Activated naive CD8-positive, alpha-beta T cell treated with anti-CD3 and anti-CD28 coated beads for 36 hours (primary cell): ENCODE measurements at regions not wholly inside any gene's neighbourhood (a gene's known extent, or its start where the extent isn't known, plus 50 kb on each side); places are given as distances from the start of the nearest gene placed in this dataset.

Source experiments
- DNase-seq: peaks from one replicate; pipeline ENCODE4 v3.0.0; 2021
- H3K27ac Mint-ChIP-seq: one replicate; pipeline ENCODE4 v1.8.0; 2022; ENCODE audit warnings: mild to moderate bottlenecking, moderate library complexity, mixed read lengths
- H3K27me3 Mint-ChIP-seq: one replicate; pipeline ENCODE4 v1.8.0; 2022; ENCODE audit warnings: mild to moderate bottlenecking, mixed read lengths
- H3K36me3 Mint-ChIP-seq: one replicate; pipeline ENCODE4 v1.8.0; 2021; ENCODE audit warnings: mild to moderate bottlenecking, mixed read lengths
- H3K4me1 Mint-ChIP-seq: one replicate; pipeline ENCODE4 v1.8.0; 2021; ENCODE audit warnings: mixed read lengths
- H3K4me3 Mint-ChIP-seq: one replicate; pipeline ENCODE4 v1.8.0; 2022; ENCODE audit warnings: mild to moderate bottlenecking, moderate library complexity, mixed read lengths
- H3K9me3 Mint-ChIP-seq: one replicate; pipeline ENCODE4 v1.8.0; 2022; ENCODE audit warnings: mixed read lengths

GRCh38 chr4:128468123-128468989 is 180.7 kb upstream of the PGRMC2 start:
- Mint-ChIP-seq H3K27ac (no peak overlapping the region), H3K36me3 (no peaks in the 10 kb centered on the region), H3K27me3 (no peaks in the 10 kb centered on the region), H3K4me1 (no peaks in the 10 kb centered on the region), H3K4me3 (no peak overlapping the region), H3K9me3 (no peaks in the 10 kb centered on the region)
- DNase-seq = no peak

GRCh38 chr4:128465523-128465922 is 177.9 kb upstream of the PGRMC2 start:
- no peaks in the 10 kb centered on the region for H3K4me1 Mint-ChIP-seq
- no peak overlapping the region for H3K27ac Mint-ChIP-seq
- H3K27me3 Mint-ChIP-seq = no peaks in the 10 kb centered on the region
- H3K36me3 Mint-ChIP-seq = no peaks in the 10 kb centered on the region
- no peaks in the 10 kb centered on the region for H3K9me3 Mint-ChIP-seq
- no peak for DNase-seq
- no peak overlapping the region for H3K4me3 Mint-ChIP-seq

GRCh38 chr4:128463006-128463405 is 175.4 kb upstream of the PGRMC2 start:
- H3K4me1 Mint-ChIP-seq = no peaks in the 10 kb centered on the region
- no peaks in the 10 kb centered on the region for H3K36me3 Mint-ChIP-seq
- H3K27ac Mint-ChIP-seq = no peak overlapping the region
- H3K9me3 Mint-ChIP-seq = no peaks in the 10 kb centered on the region
- no peak overlapping the region for H3K4me3 Mint-ChIP-seq
- DNase-seq = no peak
- no peaks in the 10 kb centered on the region for H3K27me3 Mint-ChIP-seq

GRCh38 chr4:128462103-128462783 is 174.6 kb upstream of the PGRMC2 start:
- H3K36me3 Mint-ChIP-seq = no peaks in the 10 kb centered on the region
- no peak overlapping the region for H3K27ac Mint-ChIP-seq
- no peaks in the 10 kb centered on the region for H3K27me3 Mint-ChIP-seq
- no peak for DNase-seq
- no peaks in the 10 kb centered on the region for H3K4me1 Mint-ChIP-seq
- H3K4me3 Mint-ChIP-seq = no peak overlapping the region
- H3K9me3 Mint-ChIP-seq = no peaks in the 10 kb centered on the region

- Mint-ChIP-seq H3K27me3 (no peaks in the 10 kb centered on the region), H3K9me3 (no peaks in the 10 kb centered on the region), H3K36me3 (no peaks in the 10 kb centered on the region), H3K4me1 (no peaks in the 10 kb centered on the region), H3K4me3 (no peak overlapping the region), H3K27ac (no peak overlapping the region)
- DNase-seq = no peak
These were observed 173.9 kb upstream of the PGRMC2 start for GRCh38 chr4:128461291-128462102.

GRCh38 chr4:128459547-128459946 is 171.9 kb upstream of the PGRMC2 start:
- no peaks in the 10 kb centered on the region for H3K27me3 Mint-ChIP-seq

GRCh38 chr4:128458816-128459215 is 171.2 kb upstream of the PGRMC2 start:
- H3K27ac Mint-ChIP-seq = no peak overlapping the region
- no peak for DNase-seq
- no peak overlapping the region for H3K4me3 Mint-ChIP-seq
- peaks cover 7% of the 10 kb centered on the region for H3K4me1 Mint-ChIP-seq
- no peaks in the 10 kb centered on the region for H3K36me3 Mint-ChIP-seq
- no peaks in the 10 kb centered on the region for H3K27me3 Mint-ChIP-seq
- H3K9me3 Mint-ChIP-seq = no peaks in the 10 kb centered on the region

More at GRCh38 chr4:128459547-128459946, 171.9 kb upstream of the PGRMC2 start:
- no peaks in the 10 kb centered on the region for H3K9me3 Mint-ChIP-seq
- H3K4me3 Mint-ChIP-seq = no peak overlapping the region
- DNase-seq = no peak
- no peak overlapping the region for H3K27ac Mint-ChIP-seq
- H3K4me1 Mint-ChIP-seq = peaks cover 3% of the 10 kb centered on the region
- no peaks in the 10 kb centered on the region for H3K36me3 Mint-ChIP-seq

GRCh38 chr4:128457726-128458125 is 170.1 kb upstream of the PGRMC2 start:
- no peaks in the 10 kb centered on the region for H3K36me3 Mint-ChIP-seq
- no peaks in the 10 kb centered on the region for H3K9me3 Mint-ChIP-seq
- H3K27me3 Mint-ChIP-seq = no peaks in the 10 kb centered on the region
- no peak overlapping the region for H3K4me3 Mint-ChIP-seq
- no peak for DNase-seq
- peaks cover 7% of the 10 kb centered on the region for H3K4me1 Mint-ChIP-seq
- no peak overlapping the region for H3K27ac Mint-ChIP-seq

- Mint-ChIP-seq H3K4me3 (no peak overlapping the region), H3K9me3 (no peaks in the 10 kb centered on the region), H3K4me1 (peaks cover 11% of the 10 kb centered on the region), H3K36me3 (no peaks in the 10 kb centered on the region), H3K27me3 (no peaks in the 10 kb centered on the region), H3K27ac (no peak overlapping the region)
- DNase-seq = no peak
These were observed 168.6 kb upstream of the PGRMC2 start for GRCh38 chr4:128456171-128456570.

GRCh38 chr4:128455480-128455879 is 167.9 kb upstream of the PGRMC2 start:
- no peak overlapping the region for H3K27ac Mint-ChIP-seq
- H3K27me3 Mint-ChIP-seq = no peaks in the 10 kb centered on the region
- H3K36me3 Mint-ChIP-seq = no peaks in the 10 kb centered on the region
- peaks cover 11% of the 10 kb centered on the region for H3K4me1 Mint-ChIP-seq
- H3K4me3 Mint-ChIP-seq = no peak overlapping the region
- no peak for DNase-seq
- no peaks in the 10 kb centered on the region for H3K9me3 Mint-ChIP-seq

- Mint-ChIP-seq H3K4me1 (peaks cover 11% of the 10 kb centered on the region), H3K4me3 (no peak overlapping the region), H3K36me3 (no peaks in the 10 kb centered on the region), H3K27ac (no peak overlapping the region), H3K27me3 (no peaks in the 10 kb centered on the region), H3K9me3 (no peaks in the 10 kb centered on the region)
- DNase-seq = no peak
These were observed 167.3 kb upstream of the PGRMC2 start for GRCh38 chr4:128454881-128455280.

- H3K4me1 Mint-ChIP-seq = peaks cover 11% of the 10 kb centered on the region
- no peaks in the 10 kb centered on the region for H3K36me3 Mint-ChIP-seq
- H3K4me3 Mint-ChIP-seq = no peak overlapping the region
- peak overlapping the region; percentile 70 for H3K27ac Mint-ChIP-seq
- DNase-seq = peak; percentile 74
- no peaks in the 10 kb centered on the region for H3K9me3 Mint-ChIP-seq
- no peaks in the 10 kb centered on the region for H3K27me3 Mint-ChIP-seq
These were observed 166.8 kb upstream of the PGRMC2 start for GRCh38 chr4:128454281-128454871.

- Mint-ChIP-seq H3K4me3 (no peak overlapping the region), H3K9me3 (no peaks in the 10 kb centered on the region), H3K4me1 (peaks cover 11% of the 10 kb centered on the region), H3K27ac (no peak overlapping the region), H3K36me3 (no peaks in the 10 kb centered on the region), H3K27me3 (no peaks in the 10 kb centered on the region)
- no peak for DNase-seq
These were observed 164.8 kb upstream of the PGRMC2 start for GRCh38 chr4:128452415-128452814.

- Mint-ChIP-seq H3K4me3 (no peak overlapping the region), H3K9me3 (no peaks in the 10 kb centered on the region), H3K4me1 (peaks cover 11% of the 10 kb centered on the region), H3K36me3 (no peaks in the 10 kb centered on the region), H3K27me3 (no peaks in the 10 kb centered on the region), H3K27ac (no peak overlapping the region)
- no peak for DNase-seq
These were observed 163.8 kb upstream of the PGRMC2 start for GRCh38 chr4:128451270-128451905.
